Adrenal gland (tissue), 5 donors: ENCODE measurements at regions not wholly inside any gene's neighbourhood (a gene's known extent, or its start where the extent isn't known, plus 50 kb on each side); places are given as distances from the start of the nearest gene placed in this dataset.

Source experiments
- POLR2A ChIP-seq, 2 donors: fragments of 450-650 bp; IDR thresholded peaks; one replicate each; pipeline ENCODE4 v1.6.1; 2017; ENCODE audit warnings: antibody characterized with exemption in 2 of 2, mild to moderate bottlenecking in 2 of 2, moderate library complexity in 1 of 2
- TF ChIP-seq, protein P1 (sequence below), 6 experiments: fragments of 450-650 bp in 4 of 6; fragments of 200-600 bp in 2 of 6; sonication (generic) in 1 of 6; IDR thresholded peaks; 1 replicate in 5 of 6; 2 replicates in 1 of 6; pipeline versions ENCODE4 v1.5.1 to v1.8.0; 2016 to 2021; ENCODE audit warnings: antibody characterized with exemption in 6 of 6, mild to moderate bottlenecking in 2 of 6, moderate library complexity in 1 of 6
- donor health status: DM: no; HTN: no; CAD: no.

DNA sequence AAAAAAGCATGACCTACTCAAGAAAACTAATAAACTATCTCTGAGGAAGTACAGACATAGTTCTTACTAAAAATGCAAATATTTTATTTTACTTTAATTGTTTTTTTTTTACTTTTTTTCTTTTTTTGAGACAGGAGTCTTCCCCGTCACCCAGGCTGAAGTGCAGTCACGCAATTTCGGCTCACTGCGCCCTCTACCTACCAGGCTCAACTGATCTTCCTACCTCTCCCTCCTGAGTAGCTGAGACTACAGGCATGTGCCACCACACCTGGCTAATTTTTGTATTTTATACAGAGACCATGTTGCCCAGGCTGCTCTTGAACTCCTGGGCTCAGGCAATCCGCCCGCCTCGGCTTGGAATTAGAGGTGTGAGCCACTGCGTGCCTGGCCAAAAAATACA lies 1263.1 kb downstream of the KCNT2 start:
- no peak for TF ChIP-seq POLR2A (IDR thresholded peaks at IDR 0.05)
- TF ChIP-seq, protein P1, sequence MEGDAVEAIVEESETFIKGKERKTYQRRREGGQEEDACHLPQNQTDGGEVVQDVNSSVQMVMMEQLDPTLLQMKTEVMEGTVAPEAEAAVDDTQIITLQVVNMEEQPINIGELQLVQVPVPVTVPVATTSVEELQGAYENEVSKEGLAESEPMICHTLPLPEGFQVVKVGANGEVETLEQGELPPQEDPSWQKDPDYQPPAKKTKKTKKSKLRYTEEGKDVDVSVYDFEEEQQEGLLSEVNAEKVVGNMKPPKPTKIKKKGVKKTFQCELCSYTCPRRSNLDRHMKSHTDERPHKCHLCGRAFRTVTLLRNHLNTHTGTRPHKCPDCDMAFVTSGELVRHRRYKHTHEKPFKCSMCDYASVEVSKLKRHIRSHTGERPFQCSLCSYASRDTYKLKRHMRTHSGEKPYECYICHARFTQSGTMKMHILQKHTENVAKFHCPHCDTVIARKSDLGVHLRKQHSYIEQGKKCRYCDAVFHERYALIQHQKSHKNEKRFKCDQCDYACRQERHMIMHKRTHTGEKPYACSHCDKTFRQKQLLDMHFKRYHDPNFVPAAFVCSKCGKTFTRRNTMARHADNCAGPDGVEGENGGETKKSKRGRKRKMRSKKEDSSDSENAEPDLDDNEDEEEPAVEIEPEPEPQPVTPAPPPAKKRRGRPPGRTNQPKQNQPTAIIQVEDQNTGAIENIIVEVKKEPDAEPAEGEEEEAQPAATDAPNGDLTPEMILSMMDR (IDR thresholded peaks at IDR 0.05) = no peak
